HEK293 (cell line): ENCODE measurements at regions not wholly inside any gene's neighbourhood (a gene's known extent, or its start where the extent isn't known, plus 50 kb on each side); places are given as distances from the start of the nearest gene placed in this dataset.
"Not testable (repeated sequence)": the region's sequence is repeated elsewhere in the genome, so short reads cannot be mapped to it uniquely, and the experiment has no call there.

Experiments used
- CTCF ChIA-PET: fragments of 350-600 bp; formaldehyde crosslinking; extraction: SDS; loops from one replicate; lab custom pipeline; 2021; ENCODE audit warnings: antibody characterized with exemption; lab: Yijun Ruan, JAX
- POLR2A ChIA-PET: fragments of 300-600 bp; formaldehyde crosslinking; extraction: SDS; loops from one replicate; lab custom pipeline; 2020; ENCODE audit warnings: antibody characterized with exemption, inconsistent platforms; lab: Yijun Ruan, JAX
- H3K27ac ChIP-seq: fragments of 200-500 bp; sonication (Bioruptor generic); 2 replicates; pipeline ENCODE4 v1.5.1; 2014; ENCODE audit warnings: low read depth, low read length, control low read depth, inconsistent platforms; ENCODE audit errors: extremely low read depth
- H3K36me3 ChIP-seq, 2 experiments: fragments of 200-500 bp in 1 of 2; sonication (Bioruptor generic) in 1 of 2; 1 replicate in 1 of 2; 2 replicates in 1 of 2; pipeline ENCODE4 v1.5.1; 2014 to 2017; ENCODE audit warnings: inconsistent platforms in 2 of 2, low read length in 2 of 2; ENCODE audit not compliant: control insufficient read depth in 2 of 2, insufficient read depth in 1 of 2
- H3K4me1 ChIP-seq: fragments of 200-500 bp; sonication (Bioruptor generic); 2 replicates; pipeline ENCODE4 v1.5.1; 2014; ENCODE audit warnings: mild to moderate bottlenecking, low read length, inconsistent platforms; ENCODE audit not compliant: control insufficient read depth, insufficient read depth
- H3K4me3 ChIP-seq: 2 replicates; pipeline ENCODE4 v1.5.1; 2011; ENCODE audit warnings: low read depth, mild to moderate bottlenecking, control low read depth, low read length, moderate library complexity
- H3K9me3 ChIP-seq: fragments of 200-500 bp; sonication (Bioruptor generic); 2 replicates; pipeline ENCODE4 v1.5.1; 2014; ENCODE audit warnings: low read depth, low read length, inconsistent platforms; ENCODE audit not compliant: control insufficient read depth, insufficient read depth
- HOXC10 ChIP-seq: sonication (generic); formaldehyde crosslinking; IDR thresholded peaks from 2 replicates; pipeline ENCODE4 v1.8.1; 2023; ENCODE audit warnings: mild to moderate bottlenecking, missing genetic modification reagents
- KLF10 ChIP-seq: fragments of 450-650 bp; IDR thresholded peaks from 2 replicates; pipeline ENCODE4 v1.5.1; 2018; ENCODE audit warnings: missing biosample characterization, mild to moderate bottlenecking, missing genetic modification characterization
- RBAK ChIP-seq: fragments of 450-650 bp; formaldehyde crosslinking; IDR thresholded peaks from 2 replicates; pipeline ENCODE4 v1.5.1; 2016; ENCODE audit warnings: missing biosample characterization, missing genetic modification characterization
- ZBTB1 ChIP-seq: fragments of 450-650 bp; formaldehyde crosslinking; IDR thresholded peaks from 2 replicates; pipeline ENCODE4 v1.5.1; 2016; ENCODE audit warnings: missing biosample characterization, missing genetic modification characterization
- ZIC2 ChIP-seq: fragments of 450-650 bp; formaldehyde crosslinking; IDR thresholded peaks from 2 replicates; pipeline ENCODE4 v1.5.1; 2016; ENCODE audit warnings: missing biosample characterization, missing genetic modification characterization
- ZNF146 ChIP-seq: fragments of 450-650 bp; formaldehyde crosslinking; IDR thresholded peaks from 2 replicates; pipeline ENCODE4 v1.5.1; 2016; ENCODE audit warnings: missing biosample characterization, missing genetic modification characterization
- ZNF174 ChIP-seq: fragments of 450-650 bp; formaldehyde crosslinking; IDR thresholded peaks from 2 replicates; pipeline ENCODE4 v1.5.0; 2017; ENCODE audit warnings: missing biosample characterization, mild to moderate bottlenecking, missing genetic modification characterization
- ZNF2 ChIP-seq: fragments of 450-650 bp; formaldehyde crosslinking; IDR thresholded peaks from 2 replicates; pipeline ENCODE4 v1.5.1; 2016; ENCODE audit warnings: missing biosample characterization, missing genetic modification characterization
- ZNF223 ChIP-seq: fragments of 450-650 bp; formaldehyde crosslinking; IDR thresholded peaks from 2 replicates; pipeline ENCODE4 v1.5.1; 2016; ENCODE audit warnings: missing biosample characterization, missing genetic modification characterization
- ZNF510 ChIP-seq: fragments of 450-650 bp; formaldehyde crosslinking; IDR thresholded peaks from 2 replicates; pipeline ENCODE4 v1.5.1; 2018; ENCODE audit warnings: mild to moderate bottlenecking, missing genetic modification characterization, missing biosample characterization; ENCODE audit not compliant: insufficient replicate concordance
- ZNF747 ChIP-seq: fragments of 450-650 bp; formaldehyde crosslinking; IDR thresholded peaks from 2 replicates; pipeline ENCODE4 v1.5.1; 2016; ENCODE audit warnings: missing biosample characterization, missing genetic modification characterization
- ZNF776 ChIP-seq: fragments of 450-650 bp; formaldehyde crosslinking; IDR thresholded peaks from 2 replicates; pipeline ENCODE4 v1.5.0; 2017; ENCODE audit warnings: missing biosample characterization, missing genetic modification characterization, borderline replicate concordance
- ZSCAN16 ChIP-seq: fragments of 450-650 bp; formaldehyde crosslinking; IDR thresholded peaks from 2 replicates; pipeline ENCODE4 v1.5.1; 2016; ENCODE audit warnings: missing biosample characterization, missing genetic modification characterization
- TF ChIP-seq, protein P1 (sequence below): fragments of 450-650 bp; formaldehyde crosslinking; IDR thresholded peaks from 2 replicates; pipeline ENCODE4 v1.5.1; 2016; ENCODE audit warnings: missing biosample characterization, missing genetic modification characterization, borderline replicate concordance
- TF ChIP-seq, protein P2 (sequence below): fragments of 450-650 bp; formaldehyde crosslinking; IDR thresholded peaks from 2 replicates; pipeline ENCODE4 v1.5.1; 2016; ENCODE audit warnings: missing biosample characterization, missing genetic modification characterization
- TF ChIP-seq, protein P3 (sequence below): fragments of 450-650 bp; formaldehyde crosslinking; IDR thresholded peaks from 2 replicates; pipeline ENCODE4 v1.5.1; 2016; ENCODE audit warnings: missing biosample characterization, missing genetic modification characterization

DNA sequence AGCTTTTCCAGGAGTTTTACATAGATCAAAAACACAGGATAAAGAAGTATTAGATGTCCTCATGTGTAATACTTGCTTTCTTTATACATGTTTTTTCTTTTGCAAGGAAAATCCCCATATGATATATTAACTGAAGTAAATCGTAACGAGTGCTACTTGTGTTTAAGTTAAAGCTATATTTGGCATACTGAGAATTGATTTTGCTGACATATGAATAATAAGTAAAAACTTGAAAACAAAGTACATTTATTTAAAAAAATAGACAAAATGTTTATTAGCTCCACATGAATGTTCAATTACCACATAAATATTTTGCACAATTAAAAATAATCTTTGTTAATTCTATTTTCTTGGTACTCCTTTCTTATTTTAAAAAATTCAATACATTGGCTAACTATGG is 884.7 kb downstream of the FSTL5 start:
- ChIA-PET POLR2A (no interaction called here), CTCF (no interaction called here)
- Histone ChIP-seq H3K9me3 (no peaks in the 10 kb centered on the region), H3K4me3 (no peak overlapping the region), H3K4me1 (no peaks in the 10 kb centered on the region), H3K27ac (no peak overlapping the region), H3K36me3 (no peaks in the 10 kb centered on the region)
- TF ChIP-seq RBAK (tag by site-specific recombination), result no peak
- TF ChIP-seq, protein P1, sequence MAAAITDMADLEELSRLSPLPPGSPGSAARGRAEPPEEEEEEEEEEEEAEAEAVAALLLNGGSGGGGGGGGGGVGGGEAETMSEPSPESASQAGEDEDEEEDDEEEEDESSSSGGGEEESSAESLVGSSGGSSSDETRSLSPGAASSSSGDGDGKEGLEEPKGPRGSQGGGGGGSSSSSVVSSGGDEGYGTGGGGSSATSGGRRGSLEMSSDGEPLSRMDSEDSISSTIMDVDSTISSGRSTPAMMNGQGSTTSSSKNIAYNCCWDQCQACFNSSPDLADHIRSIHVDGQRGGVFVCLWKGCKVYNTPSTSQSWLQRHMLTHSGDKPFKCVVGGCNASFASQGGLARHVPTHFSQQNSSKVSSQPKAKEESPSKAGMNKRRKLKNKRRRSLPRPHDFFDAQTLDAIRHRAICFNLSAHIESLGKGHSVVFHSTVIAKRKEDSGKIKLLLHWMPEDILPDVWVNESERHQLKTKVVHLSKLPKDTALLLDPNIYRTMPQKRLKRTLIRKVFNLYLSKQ (tag by site-specific recombination), result no peak
- TF ChIP-seq KLF10 (tag by site-specific recombination), result no peak
- TF ChIP-seq HOXC10 (CRISPR knock-in tag), result no peak
- TF ChIP-seq, protein P2, sequence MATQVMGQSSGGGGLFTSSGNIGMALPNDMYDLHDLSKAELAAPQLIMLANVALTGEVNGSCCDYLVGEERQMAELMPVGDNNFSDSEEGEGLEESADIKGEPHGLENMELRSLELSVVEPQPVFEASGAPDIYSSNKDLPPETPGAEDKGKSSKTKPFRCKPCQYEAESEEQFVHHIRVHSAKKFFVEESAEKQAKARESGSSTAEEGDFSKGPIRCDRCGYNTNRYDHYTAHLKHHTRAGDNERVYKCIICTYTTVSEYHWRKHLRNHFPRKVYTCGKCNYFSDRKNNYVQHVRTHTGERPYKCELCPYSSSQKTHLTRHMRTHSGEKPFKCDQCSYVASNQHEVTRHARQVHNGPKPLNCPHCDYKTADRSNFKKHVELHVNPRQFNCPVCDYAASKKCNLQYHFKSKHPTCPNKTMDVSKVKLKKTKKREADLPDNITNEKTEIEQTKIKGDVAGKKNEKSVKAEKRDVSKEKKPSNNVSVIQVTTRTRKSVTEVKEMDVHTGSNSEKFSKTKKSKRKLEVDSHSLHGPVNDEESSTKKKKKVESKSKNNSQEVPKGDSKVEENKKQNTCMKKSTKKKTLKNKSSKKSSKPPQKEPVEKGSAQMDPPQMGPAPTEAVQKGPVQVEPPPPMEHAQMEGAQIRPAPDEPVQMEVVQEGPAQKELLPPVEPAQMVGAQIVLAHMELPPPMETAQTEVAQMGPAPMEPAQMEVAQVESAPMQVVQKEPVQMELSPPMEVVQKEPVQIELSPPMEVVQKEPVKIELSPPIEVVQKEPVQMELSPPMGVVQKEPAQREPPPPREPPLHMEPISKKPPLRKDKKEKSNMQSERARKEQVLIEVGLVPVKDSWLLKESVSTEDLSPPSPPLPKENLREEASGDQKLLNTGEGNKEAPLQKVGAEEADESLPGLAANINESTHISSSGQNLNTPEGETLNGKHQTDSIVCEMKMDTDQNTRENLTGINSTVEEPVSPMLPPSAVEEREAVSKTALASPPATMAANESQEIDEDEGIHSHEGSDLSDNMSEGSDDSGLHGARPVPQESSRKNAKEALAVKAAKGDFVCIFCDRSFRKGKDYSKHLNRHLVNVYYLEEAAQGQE (tag by site-specific recombination), result no peak

DNA sequence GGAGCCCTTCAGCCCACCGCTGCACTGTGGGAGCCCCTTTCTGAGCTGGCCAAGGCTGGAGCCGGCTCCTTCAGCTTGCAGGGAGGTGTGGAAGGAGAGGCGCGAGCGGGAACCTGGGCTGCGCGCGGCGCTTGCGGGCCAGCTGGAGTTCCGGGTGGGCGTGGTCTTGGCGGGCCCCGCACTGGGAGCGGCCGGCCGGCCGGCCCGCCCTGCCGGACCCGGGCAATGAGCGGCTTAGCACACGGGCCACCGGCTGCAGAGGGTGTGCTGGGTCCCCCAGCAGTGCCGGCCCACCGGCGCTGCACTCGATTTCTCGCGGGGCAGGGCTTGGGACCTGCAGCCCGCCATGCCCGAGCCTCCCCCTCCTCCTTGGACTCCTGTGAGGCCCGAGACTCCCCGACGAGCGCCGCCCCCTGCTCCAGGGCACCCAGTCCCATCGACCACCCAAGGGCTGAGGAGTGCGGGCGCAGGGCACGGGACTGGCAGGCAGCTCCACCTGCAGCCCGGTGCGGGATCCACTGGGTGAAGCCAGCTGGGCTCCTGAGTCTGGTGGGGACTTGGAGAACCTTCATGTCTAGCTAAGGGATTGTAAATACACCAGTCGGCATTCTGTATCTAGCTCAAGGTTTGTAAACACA is 886.5 kb downstream of the FSTL5 start:
- H3K9me3 ChIP-seq, POLR2A ChIA-PET, H3K27ac ChIP-seq, H3K4me3 ChIP-seq, H3K36me3 ChIP-seq, H3K4me1 ChIP-seq, CTCF ChIA-PET: not testable (repeated sequence)

DNA sequence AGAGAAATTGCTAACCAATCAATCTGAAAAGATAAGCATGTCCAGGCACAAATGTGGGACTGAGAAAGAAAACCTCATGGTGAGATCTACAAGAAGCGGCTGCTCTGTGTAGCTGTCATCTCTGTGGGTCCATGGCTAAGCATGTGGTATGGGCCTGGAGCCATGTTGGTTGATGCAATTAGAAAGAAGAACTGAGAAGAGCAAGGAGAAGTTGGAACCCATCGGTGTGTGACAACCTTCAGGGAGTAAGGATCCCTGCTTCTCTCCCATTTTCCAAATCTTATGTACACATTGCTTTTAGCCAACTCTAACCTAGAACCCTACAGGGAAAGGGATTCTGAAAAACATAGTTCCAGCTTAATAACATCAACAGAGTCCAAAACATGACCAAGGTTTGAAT is 890.2 kb downstream of the FSTL5 start:
- CTCF ChIA-PET, result no interaction called here
- TF ChIP-seq ZBTB1 (tag by site-specific recombination), result no peak
- TF ChIP-seq ZSCAN16 (tag by site-specific recombination), result no peak
- no peak for TF ChIP-seq ZNF146 (tag by site-specific recombination)
- no peak for TF ChIP-seq ZNF223 (tag by site-specific recombination)
- TF ChIP-seq ZNF2, result no peak
- TF ChIP-seq, protein P3, sequence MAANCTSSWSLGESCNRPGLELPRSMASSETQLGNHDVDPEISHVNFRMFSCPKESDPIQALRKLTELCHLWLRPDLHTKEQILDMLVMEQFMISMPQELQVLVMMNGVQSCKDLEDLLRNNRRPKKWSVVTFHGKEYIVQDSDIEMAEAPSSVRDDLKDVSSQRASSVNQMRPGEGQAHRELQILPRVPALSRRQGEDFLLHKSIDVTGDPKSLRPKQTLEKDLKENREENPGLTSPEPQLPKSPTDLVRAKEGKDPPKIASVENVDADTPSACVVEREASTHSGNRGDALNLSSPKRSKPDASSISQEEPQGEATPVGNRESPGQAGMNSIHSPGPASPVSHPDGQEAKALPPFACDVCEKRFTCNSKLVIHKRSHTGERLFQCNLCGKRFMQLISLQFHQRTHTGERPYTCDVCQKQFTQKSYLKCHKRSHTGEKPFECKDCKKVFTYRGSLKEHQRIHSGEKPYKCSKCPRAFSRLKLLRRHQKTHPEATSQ (tag by site-specific recombination), result no peak
- TF ChIP-seq ZIC2 (tag by site-specific recombination), result no peak
- TF ChIP-seq ZNF174, result no peak
- no peak for TF ChIP-seq ZNF510 (tag by site-specific recombination)
- no peak for TF ChIP-seq ZNF776 (tag by site-specific recombination)
- no peak for TF ChIP-seq ZNF747

More for the DNA sequence above, 890.2 kb downstream of the FSTL5 start:
- H3K4me3 ChIP-seq, result no peak overlapping the region
- no peaks in the 10 kb centered on the region for H3K36me3 ChIP-seq
- H3K4me1 ChIP-seq, result no peaks in the 10 kb centered on the region
- no peaks in the 10 kb centered on the region for H3K9me3 ChIP-seq
- H3K27ac ChIP-seq, result no peak overlapping the region
- POLR2A ChIA-PET, result no interaction called here
